Astrocyte (in vitro differentiated cells and primary cell): ENCODE measurements at regions not wholly inside any gene's neighbourhood (a gene's known extent, or its start where the extent isn't known, plus 50 kb on each side); places are given as distances from the start of the nearest gene placed in this dataset.

Experiments
- DNase-seq: peaks from one replicate; pipeline ENCODE4 v3.0.0-alpha.2; 2010; ENCODE audit warnings: low read depth
- FAIRE-seq: peaks from 2 replicates; lab custom pipeline; 2011; peaks lifted over from hg19 to GRCh38; lab: Jason Lieb, UNC
- H2AFZ ChIP-seq: 2 replicates; pipeline ENCODE4 v1.6.0; 2012; ENCODE audit warnings: low read depth, low read length, inconsistent platforms
- H3K27ac ChIP-seq: 2 replicates; pipeline ENCODE4 v1.5.1; 2011; ENCODE audit warnings: low read depth, low read length, inconsistent platforms
- H3K27me3 ChIP-seq: 2 replicates; pipeline ENCODE4 v1.6.0; 2011; ENCODE audit warnings: low read length, inconsistent platforms; ENCODE audit not compliant: insufficient read depth
- H3K36me3 ChIP-seq: 2 replicates; pipeline ENCODE4 v1.5.1; 2011; ENCODE audit warnings: low read length, inconsistent platforms; ENCODE audit not compliant: insufficient read depth
- H3K4me1 ChIP-seq: 2 replicates; pipeline ENCODE4 v1.5.1; 2011; ENCODE audit warnings: low read length, inconsistent platforms; ENCODE audit not compliant: insufficient read depth
- H3K4me2 ChIP-seq: 2 replicates; pipeline ENCODE4 v1.6.0; 2012; ENCODE audit warnings: low read length, inconsistent platforms
- H3K4me3 ChIP-seq: 2 replicates; pipeline ENCODE4 v1.5.1; 2011; ENCODE audit warnings: low read depth, mild to moderate bottlenecking, low read length, inconsistent platforms; ENCODE audit not compliant: insufficient read depth
- H3K79me2 ChIP-seq: 2 replicates; pipeline ENCODE4 v1.6.0; 2012; ENCODE audit warnings: mild to moderate bottlenecking, low read length, inconsistent platforms; ENCODE audit not compliant: insufficient read depth
- H3K9ac ChIP-seq: 2 replicates; pipeline ENCODE4 v1.6.0; 2012; ENCODE audit warnings: mild to moderate bottlenecking, low read length, inconsistent platforms
- H3K9me3 ChIP-seq: 2 replicates; pipeline ENCODE4 v1.5.1; 2012; ENCODE audit warnings: low read depth, mild to moderate bottlenecking, low read length, inconsistent platforms; ENCODE audit not compliant: insufficient read depth
- H4K20me1 ChIP-seq: 2 replicates; pipeline ENCODE4 v1.6.0; 2012; ENCODE audit warnings: low read length, inconsistent platforms; ENCODE audit not compliant: insufficient read depth
- H3K27ac Mint-ChIP-seq: one replicate; pipeline ENCODE4 v1.8.0; 2021; ENCODE audit warnings: mild to moderate bottlenecking, mixed read lengths; ENCODE audit not compliant: unreplicated experiment
- H3K27me3 Mint-ChIP-seq: one replicate; pipeline ENCODE4 v1.8.0; 2021; ENCODE audit warnings: low read depth, mixed read lengths; ENCODE audit not compliant: unreplicated experiment
- H3K36me3 Mint-ChIP-seq: one replicate; pipeline ENCODE4 v1.8.0; 2021; ENCODE audit warnings: low read depth, mixed read lengths; ENCODE audit not compliant: unreplicated experiment
- H3K4me1 Mint-ChIP-seq: one replicate; pipeline ENCODE4 v1.8.0; 2021; ENCODE audit warnings: low read depth, mixed read lengths; ENCODE audit not compliant: unreplicated experiment
- H3K4me3 Mint-ChIP-seq: one replicate; pipeline ENCODE4 v1.8.0; 2021; ENCODE audit warnings: mild to moderate bottlenecking, moderate library complexity, mixed read lengths; ENCODE audit not compliant: unreplicated experiment
- H3K9me3 Mint-ChIP-seq: one replicate; pipeline ENCODE4 v1.8.0; 2021; ENCODE audit warnings: mild to moderate bottlenecking, mixed read lengths; ENCODE audit not compliant: unreplicated experiment
- CTCF ChIP-seq: IDR thresholded peaks from 2 replicates; pipeline ENCODE4 v1.5.1; 2011; ENCODE audit warnings: low read depth, mild to moderate bottlenecking, inconsistent platforms, low read length, moderate library complexity; ENCODE audit not compliant: insufficient read depth
- EZH2 ChIP-seq: IDR thresholded peaks from 2 replicates; pipeline ENCODE4 v1.6.1; 2012; ENCODE audit warnings: mild to moderate bottlenecking, low read length, inconsistent platforms; ENCODE audit not compliant: insufficient read depth

DNA sequence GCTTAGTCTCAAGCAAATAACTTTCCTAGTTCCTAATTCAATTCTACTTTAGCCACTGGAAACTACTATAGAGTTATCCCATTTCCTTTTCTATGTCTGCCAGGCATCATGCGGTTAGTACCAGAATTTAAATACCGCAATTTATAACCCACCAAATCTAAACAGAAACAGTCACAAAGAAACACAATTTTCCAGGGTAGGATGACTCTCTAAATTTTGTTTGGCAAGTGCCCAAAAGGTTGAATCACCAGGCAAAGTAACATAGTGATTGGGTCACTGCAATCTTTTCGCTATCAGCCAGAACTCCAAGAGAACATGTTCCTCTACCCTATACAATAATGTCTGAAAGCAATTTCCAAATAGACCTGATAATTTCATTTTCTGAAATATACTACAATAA lies 240.2 kb upstream of the GRIA3 start:
- no peak for TF ChIP-seq CTCF
- TF ChIP-seq EZH2: no peak
- no peaks in the 10 kb centered on the region for H3K36me3 Mint-ChIP-seq
- Histone ChIP-seq H3K79me2 (no peaks in the 10 kb centered on the region), H4K20me1 (no peaks in the 10 kb centered on the region), H3K9ac (no peak overlapping the region), H3K4me3 (no peak overlapping the region), H3K4me1 (no peaks in the 10 kb centered on the region), H3K36me3 (no peaks in the 10 kb centered on the region), H3K9me3 (no peaks in the 10 kb centered on the region), H3K4me2 (peak overlapping the region; percentile 18), H3K27me3 (peaks cover 3% of the 10 kb centered on the region), H3K27ac (no peak overlapping the region), H2AFZ (no peak overlapping the region)
- peaks cover 2% of the 10 kb centered on the region for H3K9me3 Mint-ChIP-seq
- FAIRE-seq: peak; percentile 92
- no peak overlapping the region for H3K27ac Mint-ChIP-seq
- H3K4me1 Mint-ChIP-seq: peaks cover 2% of the 10 kb centered on the region
- H3K4me3 Mint-ChIP-seq: no peak overlapping the region
- H3K27me3 Mint-ChIP-seq: no peaks in the 10 kb centered on the region
- DNase-seq: peak; percentile 84

GRCh38 chrX:122945328-122945727 lies 238.8 kb upstream of the GRIA3 start:
- Mint-ChIP-seq H3K4me1 (peaks cover 2% of the 10 kb centered on the region), H3K27me3 (no peaks in the 10 kb centered on the region), H3K4me3 (no peak overlapping the region), H3K27ac (no peak overlapping the region), H3K9me3 (peaks cover 2% of the 10 kb centered on the region), H3K36me3 (no peaks in the 10 kb centered on the region)
- H3K27ac ChIP-seq: no peak overlapping the region
- H3K79me2 ChIP-seq: no peaks in the 10 kb centered on the region
- peaks cover 3% of the 10 kb centered on the region for H3K27me3 ChIP-seq
- DNase-seq: no peak
- no peak overlapping the region for H2AFZ ChIP-seq
- no peaks in the 10 kb centered on the region for H4K20me1 ChIP-seq
- no peaks in the 10 kb centered on the region for H3K36me3 ChIP-seq
- no peak overlapping the region for H3K4me3 ChIP-seq
- TF ChIP-seq CTCF: no peak
- no peak for TF ChIP-seq EZH2
- no peaks in the 10 kb centered on the region for H3K4me1 ChIP-seq
- no peaks in the 10 kb centered on the region for H3K9me3 ChIP-seq
- H3K4me2 ChIP-seq: no peak overlapping the region
- FAIRE-seq: peak; percentile 68
- H3K9ac ChIP-seq: no peak overlapping the region

- Histone ChIP-seq H3K4me2 (no peak overlapping the region), H3K79me2 (no peaks in the 10 kb centered on the region), H3K4me3 (no peak overlapping the region), H2AFZ (no peak overlapping the region), H3K4me1 (no peaks in the 10 kb centered on the region), H4K20me1 (no peaks in the 10 kb centered on the region), H3K36me3 (no peaks in the 10 kb centered on the region), H3K27ac (no peak overlapping the region), H3K9ac (no peak overlapping the region), H3K9me3 (no peaks in the 10 kb centered on the region), H3K27me3 (no peaks in the 10 kb centered on the region)
- H3K36me3 Mint-ChIP-seq: no peaks in the 10 kb centered on the region
- H3K9me3 Mint-ChIP-seq: peaks cover 2% of the 10 kb centered on the region
- no peaks in the 10 kb centered on the region for H3K4me1 Mint-ChIP-seq
- FAIRE-seq (no peak), DNase-seq (no peak)
- TF ChIP-seq CTCF: no peak
- TF ChIP-seq EZH2: no peak
- H3K4me3 Mint-ChIP-seq: no peak overlapping the region
- no peak overlapping the region for H3K27ac Mint-ChIP-seq
- no peaks in the 10 kb centered on the region for H3K27me3 Mint-ChIP-seq
Measured at GRCh38 chrX:122972604-122973003, 211.5 kb upstream of the GRIA3 start.
